NB4 (cell line): ENCODE measurements at regions not wholly inside any gene's neighbourhood (a gene's known extent, or its start where the extent isn't known, plus 50 kb on each side); places are given as distances from the start of the nearest gene placed in this dataset.

Experiments used
- MYC ChIP-seq: IDR thresholded peaks from 2 replicates; pipeline ENCODE4 v1.6.1; 2011; ENCODE audit warnings: low read depth, low read length
- POLR2A ChIP-seq: IDR thresholded peaks from 2 replicates; pipeline ENCODE4 v1.6.1; 2011; ENCODE audit warnings: mild to moderate bottlenecking; ENCODE audit not compliant: insufficient read length; ENCODE audit errors: extremely low read depth
- TF ChIP-seq, protein P1 (sequence below): IDR thresholded peaks from one replicate; pipeline ENCODE4 v1.5.1; 2012; ENCODE audit warnings: low read depth, low read length
- TF ChIP-seq, protein P2 (sequence below): IDR thresholded peaks from 2 replicates; pipeline ENCODE4 v1.6.1; 2011; ENCODE audit warnings: low read depth, low read length

DNA sequence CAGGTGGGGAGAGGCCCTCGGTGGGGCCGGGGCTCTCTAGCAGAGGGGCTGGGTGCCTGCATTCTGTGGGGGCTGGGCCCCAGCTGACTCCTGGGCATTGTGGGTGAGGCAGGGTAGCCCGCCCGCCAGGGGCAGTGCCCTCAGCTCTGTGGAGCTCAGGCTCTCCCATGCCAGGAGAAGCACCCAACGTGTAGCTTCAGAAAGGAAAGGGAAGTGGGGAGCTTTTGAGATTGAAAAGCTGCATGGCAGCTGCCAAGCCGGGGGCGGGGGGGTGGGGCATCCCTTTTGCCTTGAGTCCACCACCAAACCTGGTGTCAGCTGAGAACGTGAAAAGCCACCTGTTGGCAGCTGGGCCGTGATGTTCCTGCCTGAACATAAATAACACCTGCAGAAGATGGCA lies 192.1 kb upstream of the CIBAR2 start:
- TF ChIP-seq, protein P1, sequence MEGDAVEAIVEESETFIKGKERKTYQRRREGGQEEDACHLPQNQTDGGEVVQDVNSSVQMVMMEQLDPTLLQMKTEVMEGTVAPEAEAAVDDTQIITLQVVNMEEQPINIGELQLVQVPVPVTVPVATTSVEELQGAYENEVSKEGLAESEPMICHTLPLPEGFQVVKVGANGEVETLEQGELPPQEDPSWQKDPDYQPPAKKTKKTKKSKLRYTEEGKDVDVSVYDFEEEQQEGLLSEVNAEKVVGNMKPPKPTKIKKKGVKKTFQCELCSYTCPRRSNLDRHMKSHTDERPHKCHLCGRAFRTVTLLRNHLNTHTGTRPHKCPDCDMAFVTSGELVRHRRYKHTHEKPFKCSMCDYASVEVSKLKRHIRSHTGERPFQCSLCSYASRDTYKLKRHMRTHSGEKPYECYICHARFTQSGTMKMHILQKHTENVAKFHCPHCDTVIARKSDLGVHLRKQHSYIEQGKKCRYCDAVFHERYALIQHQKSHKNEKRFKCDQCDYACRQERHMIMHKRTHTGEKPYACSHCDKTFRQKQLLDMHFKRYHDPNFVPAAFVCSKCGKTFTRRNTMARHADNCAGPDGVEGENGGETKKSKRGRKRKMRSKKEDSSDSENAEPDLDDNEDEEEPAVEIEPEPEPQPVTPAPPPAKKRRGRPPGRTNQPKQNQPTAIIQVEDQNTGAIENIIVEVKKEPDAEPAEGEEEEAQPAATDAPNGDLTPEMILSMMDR = no peak
- no peak for TF ChIP-seq POLR2A
- no peak for TF ChIP-seq MYC
- TF ChIP-seq, protein P2, sequence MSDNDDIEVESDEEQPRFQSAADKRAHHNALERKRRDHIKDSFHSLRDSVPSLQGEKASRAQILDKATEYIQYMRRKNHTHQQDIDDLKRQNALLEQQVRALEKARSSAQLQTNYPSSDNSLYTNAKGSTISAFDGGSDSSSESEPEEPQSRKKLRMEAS = no peak
